SK-N-SH treated with all-trans-retinoic acid at 6 μM for 48 hours (cell line): ENCODE measurements at regions not wholly inside any gene's neighbourhood (a gene's known extent, or its start where the extent isn't known, plus 50 kb on each side); places are given as distances from the start of the nearest gene placed in this dataset.
A peak's percentile ranks its signal among the peaks of the same experiment; 100 is the strongest.

Source experiments
- ATAC-seq: fragments of 200-7000 bp; cut with Tn5 transposase; 3 replicates; pipeline ENCODE4 v1.9.1; 2020; ENCODE audit warnings: mild to moderate bottlenecking, moderate library complexity
- ARNTL ChIP-seq: fragments of 450-650 bp; formaldehyde crosslinking; IDR thresholded peaks from 2 replicates; pipeline ENCODE4 v1.5.0; 2020; ENCODE audit warnings: low read depth, mild to moderate bottlenecking, moderate library complexity, borderline replicate concordance
- BACH2 ChIP-seq: fragments of 250-450 bp; sonication (Bioruptor Pico); IDR thresholded peaks from 2 replicates; pipeline ENCODE4 v1.9.0; 2021; ENCODE audit warnings: mild to moderate bottlenecking, borderline replicate concordance
- CSDC2 ChIP-seq: fragments of 250-450 bp; sonication (Bioruptor Pico); IDR thresholded peaks from 2 replicates; pipeline ENCODE4 v1.5.0; 2020; ENCODE audit warnings: mild to moderate bottlenecking, moderate library complexity
- ESRRG ChIP-seq: fragments of 250-450 bp; sonication (Bioruptor Pico); IDR thresholded peaks from 2 replicates; pipeline ENCODE4 v1.6.1; 2021; ENCODE audit warnings: mild to moderate bottlenecking
- GLIS3 ChIP-seq: fragments of 250-450 bp; sonication (Bioruptor Pico); IDR thresholded peaks from 2 replicates; pipeline ENCODE4 v1.5.0; 2020; ENCODE audit warnings: mild to moderate bottlenecking, moderate library complexity
- ISL1 ChIP-seq: fragments of 250-450 bp; sonication (Bioruptor Pico); IDR thresholded peaks from 2 replicates; pipeline ENCODE4 v2.1.2; 2022; ENCODE audit warnings: mild to moderate bottlenecking, moderate library complexity
- OSR1 ChIP-seq: fragments of 250-450 bp; sonication (Bioruptor Pico); IDR thresholded peaks from 2 replicates; pipeline ENCODE4 v1.8.0; 2022; ENCODE audit warnings: moderate library complexity, mild to moderate bottlenecking, inconsistent platforms
- PPARA ChIP-seq: fragments of 250-450 bp; sonication (Bioruptor Pico); IDR thresholded peaks from 2 replicates; pipeline ENCODE4 v1.5.0; 2020; ENCODE audit warnings: mild to moderate bottlenecking, borderline replicate concordance
- RARB ChIP-seq: fragments of 250-450 bp; sonication (Bioruptor Pico); IDR thresholded peaks from 2 replicates; pipeline ENCODE4 v1.8.0; 2021; ENCODE audit warnings: mild to moderate bottlenecking, moderate library complexity
- SNAI2 ChIP-seq: fragments of 250-450 bp; sonication (Bioruptor Pico); IDR thresholded peaks from 2 replicates; pipeline ENCODE4 v1.5.0; 2020; ENCODE audit warnings: mild to moderate bottlenecking, moderate library complexity
- TCF4 ChIP-seq: fragments of 250-450 bp; sonication (Bioruptor Pico); IDR thresholded peaks from 2 replicates; pipeline ENCODE4 v1.8.0; 2021; ENCODE audit warnings: mild to moderate bottlenecking, moderate library complexity, borderline replicate concordance
- TOX ChIP-seq: fragments of 250-450 bp; sonication (Bioruptor Pico); IDR thresholded peaks from 2 replicates; pipeline ENCODE4 v1.8.0; 2021; ENCODE audit warnings: mild to moderate bottlenecking, moderate library complexity, borderline replicate concordance
- ZC3H10 ChIP-seq: fragments of 250-450 bp; sonication (Bioruptor Pico); IDR thresholded peaks from 2 replicates; pipeline ENCODE4 v1.5.1; 2021; ENCODE audit warnings: mild to moderate bottlenecking, moderate library complexity
- ZFP3 ChIP-seq: fragments of 250-450 bp; sonication (Bioruptor Pico); IDR thresholded peaks from 2 replicates; pipeline ENCODE4 v1.5.0; 2020; ENCODE audit warnings: mild to moderate bottlenecking, moderate library complexity
- ZFP30 ChIP-seq: fragments of 450-650 bp; formaldehyde crosslinking; IDR thresholded peaks from 2 replicates; pipeline ENCODE4 v1.5.0; 2022; ENCODE audit warnings: mild to moderate bottlenecking, moderate library complexity
- ZNF70 ChIP-seq: fragments of 450-650 bp; formaldehyde crosslinking; IDR thresholded peaks from 2 replicates; pipeline ENCODE4 v1.5.0; 2020; ENCODE audit warnings: mild to moderate bottlenecking, moderate library complexity
- ZNF8 ChIP-seq: fragments of 450-650 bp; formaldehyde crosslinking; IDR thresholded peaks from 2 replicates; pipeline ENCODE4 v1.5.0; 2020; ENCODE audit warnings: mild to moderate bottlenecking, moderate library complexity
- TF ChIP-seq, protein P1 (sequence below): fragments of 250-450 bp; sonication (Bioruptor Pico); IDR thresholded peaks from 2 replicates; pipeline ENCODE4 v1.8.0; 2021; ENCODE audit warnings: low read depth, mild to moderate bottlenecking, moderate library complexity, borderline replicate concordance
- TF ChIP-seq, protein P2 (sequence below): fragments of 250-450 bp; sonication (Bioruptor Pico); IDR thresholded peaks from 2 replicates; pipeline ENCODE4 v1.8.0; 2020; ENCODE audit warnings: mild to moderate bottlenecking, moderate library complexity, borderline replicate concordance
- TF ChIP-seq, protein P3 (sequence below): fragments of 250-450 bp; sonication (Bioruptor Pico); IDR thresholded peaks from 2 replicates; pipeline ENCODE4 v1.5.0; 2020; ENCODE audit warnings: mild to moderate bottlenecking, moderate library complexity
- TF ChIP-seq, protein P4 (sequence below): fragments of 250-450 bp; sonication (Bioruptor Pico); IDR thresholded peaks from 2 replicates; pipeline ENCODE4 v1.5.1; 2021; ENCODE audit warnings: mild to moderate bottlenecking, moderate library complexity

DNA sequence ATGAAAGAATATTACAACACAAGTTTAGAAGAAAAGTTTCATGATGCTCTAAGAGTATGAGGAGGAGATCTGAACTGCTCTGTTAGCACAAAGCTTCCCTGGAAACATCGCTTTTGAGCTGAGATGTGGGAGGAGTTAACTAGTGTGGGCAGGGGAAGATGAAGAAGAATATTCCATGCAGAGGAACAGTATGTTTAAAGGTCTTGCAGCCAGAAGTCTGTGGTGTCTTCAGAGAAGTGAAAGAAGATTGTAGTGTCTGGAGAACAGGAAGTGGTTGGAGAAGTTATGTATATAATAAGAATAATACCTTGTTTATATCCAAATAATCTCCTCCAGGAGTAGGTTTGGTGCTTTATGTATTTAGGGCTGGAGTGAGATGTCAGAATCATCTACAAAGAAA, 406.7 kb downstream of the MAN2A1 start:
- ATAC-seq = no peak
- TF ChIP-seq ZC3H10 (CRISPR knock-in tag) (no peak), CSDC2 (no peak), GLIS3 (CRISPR knock-in tag) (no peak), ZNF70 (no peak), BACH2 (CRISPR knock-in tag) (no peak), TOX (CRISPR knock-in tag) (no peak), SNAI2 (CRISPR knock-in tag) (no peak), ESRRG (CRISPR knock-in tag) (no peak), RARB (CRISPR knock-in tag) (no peak), ARNTL (CRISPR knock-in tag) (no peak), ZFP3 (CRISPR knock-in tag) (no peak), ZNF8 (CRISPR knock-in tag) (no peak), PPARA (CRISPR knock-in tag) (no peak), TCF4 (CRISPR knock-in tag) (no peak), ZFP30 (CRISPR knock-in tag) (no peak), OSR1 (CRISPR knock-in tag) (no peak), ISL1 (CRISPR knock-in tag) (no peak)
- TF ChIP-seq, protein P1, sequence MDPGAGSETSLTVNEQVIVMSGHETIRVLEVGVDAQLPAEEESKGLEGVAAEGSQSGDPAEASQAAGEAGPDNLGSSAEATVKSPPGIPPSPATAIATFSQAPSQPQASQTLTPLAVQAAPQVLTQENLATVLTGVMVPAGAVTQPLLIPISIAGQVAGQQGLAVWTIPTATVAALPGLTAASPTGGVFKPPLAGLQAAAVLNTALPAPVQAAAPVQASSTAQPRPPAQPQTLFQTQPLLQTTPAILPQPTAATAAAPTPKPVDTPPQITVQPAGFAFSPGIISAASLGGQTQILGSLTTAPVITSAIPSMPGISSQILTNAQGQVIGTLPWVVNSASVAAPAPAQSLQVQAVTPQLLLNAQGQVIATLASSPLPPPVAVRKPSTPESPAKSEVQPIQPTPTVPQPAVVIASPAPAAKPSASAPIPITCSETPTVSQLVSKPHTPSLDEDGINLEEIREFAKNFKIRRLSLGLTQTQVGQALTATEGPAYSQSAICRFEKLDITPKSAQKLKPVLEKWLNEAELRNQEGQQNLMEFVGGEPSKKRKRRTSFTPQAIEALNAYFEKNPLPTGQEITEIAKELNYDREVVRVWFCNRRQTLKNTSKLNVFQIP = no peak
- TF ChIP-seq, protein P2, sequence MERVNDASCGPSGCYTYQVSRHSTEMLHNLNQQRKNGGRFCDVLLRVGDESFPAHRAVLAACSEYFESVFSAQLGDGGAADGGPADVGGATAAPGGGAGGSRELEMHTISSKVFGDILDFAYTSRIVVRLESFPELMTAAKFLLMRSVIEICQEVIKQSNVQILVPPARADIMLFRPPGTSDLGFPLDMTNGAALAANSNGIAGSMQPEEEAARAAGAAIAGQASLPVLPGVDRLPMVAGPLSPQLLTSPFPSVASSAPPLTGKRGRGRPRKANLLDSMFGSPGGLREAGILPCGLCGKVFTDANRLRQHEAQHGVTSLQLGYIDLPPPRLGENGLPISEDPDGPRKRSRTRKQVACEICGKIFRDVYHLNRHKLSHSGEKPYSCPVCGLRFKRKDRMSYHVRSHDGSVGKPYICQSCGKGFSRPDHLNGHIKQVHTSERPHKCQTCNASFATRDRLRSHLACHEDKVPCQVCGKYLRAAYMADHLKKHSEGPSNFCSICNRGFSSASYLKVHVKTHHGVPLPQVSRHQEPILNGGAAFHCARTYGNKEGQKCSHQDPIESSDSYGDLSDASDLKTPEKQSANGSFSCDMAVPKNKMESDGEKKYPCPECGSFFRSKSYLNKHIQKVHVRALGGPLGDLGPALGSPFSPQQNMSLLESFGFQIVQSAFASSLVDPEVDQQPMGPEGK (CRISPR knock-in tag) = no peak
- TF ChIP-seq, protein P3, sequence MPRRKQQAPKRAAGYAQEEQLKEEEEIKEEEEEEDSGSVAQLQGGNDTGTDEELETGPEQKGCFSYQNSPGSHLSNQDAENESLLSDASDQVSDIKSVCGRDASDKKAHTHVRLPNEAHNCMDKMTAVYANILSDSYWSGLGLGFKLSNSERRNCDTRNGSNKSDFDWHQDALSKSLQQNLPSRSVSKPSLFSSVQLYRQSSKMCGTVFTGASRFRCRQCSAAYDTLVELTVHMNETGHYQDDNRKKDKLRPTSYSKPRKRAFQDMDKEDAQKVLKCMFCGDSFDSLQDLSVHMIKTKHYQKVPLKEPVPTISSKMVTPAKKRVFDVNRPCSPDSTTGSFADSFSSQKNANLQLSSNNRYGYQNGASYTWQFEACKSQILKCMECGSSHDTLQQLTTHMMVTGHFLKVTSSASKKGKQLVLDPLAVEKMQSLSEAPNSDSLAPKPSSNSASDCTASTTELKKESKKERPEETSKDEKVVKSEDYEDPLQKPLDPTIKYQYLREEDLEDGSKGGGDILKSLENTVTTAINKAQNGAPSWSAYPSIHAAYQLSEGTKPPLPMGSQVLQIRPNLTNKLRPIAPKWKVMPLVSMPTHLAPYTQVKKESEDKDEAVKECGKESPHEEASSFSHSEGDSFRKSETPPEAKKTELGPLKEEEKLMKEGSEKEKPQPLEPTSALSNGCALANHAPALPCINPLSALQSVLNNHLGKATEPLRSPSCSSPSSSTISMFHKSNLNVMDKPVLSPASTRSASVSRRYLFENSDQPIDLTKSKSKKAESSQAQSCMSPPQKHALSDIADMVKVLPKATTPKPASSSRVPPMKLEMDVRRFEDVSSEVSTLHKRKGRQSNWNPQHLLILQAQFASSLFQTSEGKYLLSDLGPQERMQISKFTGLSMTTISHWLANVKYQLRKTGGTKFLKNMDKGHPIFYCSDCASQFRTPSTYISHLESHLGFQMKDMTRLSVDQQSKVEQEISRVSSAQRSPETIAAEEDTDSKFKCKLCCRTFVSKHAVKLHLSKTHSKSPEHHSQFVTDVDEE (CRISPR knock-in tag) = no peak

DNA sequence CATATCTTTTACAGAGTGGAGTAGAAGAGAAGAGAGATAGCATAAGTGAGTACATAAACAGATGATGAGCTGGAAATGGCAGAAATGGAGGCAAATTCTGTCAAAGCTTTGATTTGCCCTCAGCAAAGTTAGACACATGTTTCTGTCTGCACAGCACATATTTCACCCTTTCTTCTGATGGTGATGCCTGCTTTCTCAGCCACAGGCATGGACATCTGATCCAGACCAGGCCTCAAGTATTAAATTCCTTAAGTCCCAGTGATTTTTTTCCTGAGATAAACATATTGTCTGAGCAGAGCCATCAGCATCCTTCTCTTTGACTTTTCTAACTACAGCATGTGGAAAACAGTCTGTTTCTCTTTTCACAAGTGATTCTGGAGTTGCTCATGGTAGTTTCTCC, 409.8 kb downstream of the MAN2A1 start:
- TF ChIP-seq TCF4 (CRISPR knock-in tag) (no peak), ISL1 (CRISPR knock-in tag) (peak; percentile 31; the same call in 1 of the 2 replicates), ZC3H10 (CRISPR knock-in tag) (no peak), CSDC2 (no peak)
- ATAC-seq = peak; percentile 88

DNA sequence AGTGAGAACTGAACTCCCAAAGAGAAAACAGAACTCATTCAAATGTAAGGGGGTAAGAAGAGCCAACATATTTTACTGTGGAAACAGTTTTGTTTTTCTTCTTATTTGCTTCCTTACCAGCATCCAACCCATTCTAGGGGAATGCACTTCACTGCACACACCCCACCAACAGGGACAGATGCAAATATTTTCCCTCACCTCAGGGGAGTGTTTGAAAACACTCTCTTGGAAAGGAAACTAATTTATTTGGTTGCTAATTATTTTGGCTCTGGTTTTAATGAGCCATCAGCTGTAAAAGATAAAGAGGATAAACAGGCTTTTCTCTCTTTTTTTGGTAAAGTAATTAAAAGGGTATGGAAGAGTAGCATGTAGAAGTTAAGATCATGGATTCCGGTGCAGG, 413.4 kb downstream of the MAN2A1 start:
- TF ChIP-seq OSR1 (CRISPR knock-in tag) (no peak), PPARA (CRISPR knock-in tag) (no peak), ZNF70 (no peak), RARB (CRISPR knock-in tag) (no peak), SNAI2 (CRISPR knock-in tag) (no peak), ISL1 (CRISPR knock-in tag) (no peak), BACH2 (CRISPR knock-in tag) (no peak), ARNTL (CRISPR knock-in tag) (no peak), TOX (CRISPR knock-in tag) (no peak), ZNF8 (CRISPR knock-in tag) (no peak), CSDC2 (no peak), ESRRG (CRISPR knock-in tag) (no peak)
- TF ChIP-seq, protein P4, sequence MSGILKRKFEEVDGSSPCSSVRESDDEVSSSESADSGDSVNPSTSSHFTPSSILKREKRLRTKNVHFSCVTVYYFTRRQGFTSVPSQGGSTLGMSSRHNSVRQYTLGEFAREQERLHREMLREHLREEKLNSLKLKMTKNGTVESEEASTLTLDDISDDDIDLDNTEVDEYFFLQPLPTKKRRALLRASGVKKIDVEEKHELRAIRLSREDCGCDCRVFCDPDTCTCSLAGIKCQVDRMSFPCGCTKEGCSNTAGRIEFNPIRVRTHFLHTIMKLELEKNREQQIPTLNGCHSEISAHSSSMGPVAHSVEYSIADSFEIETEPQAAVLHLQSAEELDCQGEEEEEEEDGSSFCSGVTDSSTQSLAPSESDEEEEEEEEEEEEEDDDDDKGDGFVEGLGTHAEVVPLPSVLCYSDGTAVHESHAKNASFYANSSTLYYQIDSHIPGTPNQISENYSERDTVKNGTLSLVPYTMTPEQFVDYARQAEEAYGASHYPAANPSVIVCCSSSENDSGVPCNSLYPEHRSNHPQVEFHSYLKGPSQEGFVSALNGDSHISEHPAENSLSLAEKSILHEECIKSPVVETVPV (CRISPR knock-in tag) = no peak
- TF ChIP-seq, protein P3 (CRISPR knock-in tag) = no peak
- TF ChIP-seq, protein P2 (CRISPR knock-in tag) = no peak
- no peak for ATAC-seq
